CD14-positive monocyte (primary cell): ENCODE measurements at regions not wholly inside any gene's neighbourhood (a gene's known extent, or its start where the extent isn't known, plus 50 kb on each side); places are given as distances from the start of the nearest gene placed in this dataset.

Source experiments
- DNase-seq, 3 donors: peaks; one replicate each; pipeline ENCODE4 v3.0.0-alpha.2; 2011 to 2022
- H2AFZ ChIP-seq: 2 replicates; pipeline ENCODE4 v1.6.0; 2012; ENCODE audit warnings: mild to moderate bottlenecking, low read depth, low read length, inconsistent platforms; ENCODE audit not compliant: insufficient read depth, poor library complexity, severe bottlenecking
- H3K27ac ChIP-seq, 2 donors: 1 replicate in 1 of 2; 2 replicates in 1 of 2; pipeline ENCODE4 v1.5.1; 2012 to 2013; ENCODE audit warnings: low read length in 2 of 2, control low read depth in 1 of 2, inconsistent platforms in 1 of 2, low read depth in 1 of 2, mild to moderate bottlenecking in 1 of 2
- H3K27me3 ChIP-seq, 2 donors: one replicate each; pipeline versions ENCODE4 v1.6.0 to v1.6.1; 2011 to 2013; ENCODE audit warnings: low read length in 2 of 2; ENCODE audit not compliant: control insufficient read depth in 2 of 2, insufficient read depth in 2 of 2
- H3K36me3 ChIP-seq, 2 donors: replicated peaks in 1 of 2; 1 replicate in 1 of 2; 2 replicates in 1 of 2; pipeline versions ENCODE4 v1.5.1 to v1.6.1; 2012 to 2013; ENCODE audit warnings: low read length in 2 of 2, control low read depth in 1 of 2, inconsistent platforms in 1 of 2, mild to moderate bottlenecking in 1 of 2; ENCODE audit not compliant: insufficient read depth in 2 of 2, control insufficient read depth in 1 of 2
- H3K4me1 ChIP-seq, 2 donors: 1 replicate in 1 of 2; 2 replicates in 1 of 2; pipeline versions ENCODE4 v1.5.1 to v1.6.1; 2012 to 2013; ENCODE audit warnings: low read length in 2 of 2, control low read depth in 1 of 2, inconsistent platforms in 1 of 2, mild to moderate bottlenecking in 1 of 2, moderate library complexity in 1 of 2; ENCODE audit not compliant: insufficient read depth in 2 of 2, control insufficient read depth in 1 of 2
- H3K4me2 ChIP-seq: replicated peaks from 2 replicates; pipeline ENCODE3; 2012; ENCODE audit warnings: low read length, moderate library complexity, mild to moderate bottlenecking; ENCODE audit not compliant: poor library complexity, severe bottlenecking; ENCODE audit errors: extremely low read depth
- H3K4me3 ChIP-seq, 3 experiments: fragments of 200-600 bp in 1 of 3; sonication (generic) in 1 of 3; replicated peaks in 1 of 3; 1 replicate in 2 of 3; 2 replicates in 1 of 3; pipeline ENCODE4 v1.5.1; 2011 to 2013; ENCODE audit warnings: low read length in 3 of 3, mild to moderate bottlenecking in 3 of 3, control low read depth in 2 of 3, low read depth in 2 of 3, inconsistent platforms in 1 of 3, moderate library complexity in 1 of 3
- H3K79me2 ChIP-seq: 2 replicates; pipeline ENCODE4 v1.6.0; 2012; ENCODE audit warnings: mild to moderate bottlenecking, control low read depth, inconsistent platforms, low read length, moderate library complexity; ENCODE audit not compliant: insufficient read depth
- H3K9ac ChIP-seq: 2 replicates; pipeline ENCODE4 v1.6.0; 2017; ENCODE audit warnings: low read length, mild to moderate bottlenecking; ENCODE audit not compliant: insufficient read depth, poor library complexity, severe bottlenecking
- H3K9me3 ChIP-seq, 2 donors: replicated peaks in 1 of 2; 1 replicate in 1 of 2; 2 replicates in 1 of 2; pipeline versions ENCODE4 v1.5.1 to v1.6.1; 2012 to 2013; ENCODE audit warnings: low read length in 2 of 2, control low read depth in 1 of 2; ENCODE audit not compliant: control insufficient read depth in 1 of 2, insufficient read depth in 1 of 2
- H4K20me1 ChIP-seq: 2 replicates; pipeline ENCODE4 v1.6.0; 2012; ENCODE audit warnings: mild to moderate bottlenecking, low read length, control low read depth, moderate library complexity; ENCODE audit not compliant: insufficient read depth
- H3K27ac Mint-ChIP-seq, 7 donors: one replicate each; pipeline ENCODE4 v1.8.0; 2020; ENCODE audit warnings: mild to moderate bottlenecking in 7 of 7, mixed read lengths in 7 of 7, moderate library complexity in 6 of 7, inconsistent platforms in 2 of 7
- H3K27me3 Mint-ChIP-seq, 3 donors: one replicate each; pipeline ENCODE4 v1.8.0; 2021 to 2022; ENCODE audit warnings: low read depth in 3 of 3, mild to moderate bottlenecking in 3 of 3, mixed read lengths in 3 of 3, moderate library complexity in 3 of 3, inconsistent platforms in 1 of 3
- H3K36me3 Mint-ChIP-seq, 2 donors: one replicate each; pipeline ENCODE4 v1.8.0; 2020; ENCODE audit warnings: mixed read lengths in 2 of 2, inconsistent platforms in 1 of 2, mild to moderate bottlenecking in 1 of 2
- H3K4me1 Mint-ChIP-seq: one replicate; pipeline ENCODE4 v1.8.0; 2020; ENCODE audit warnings: mild to moderate bottlenecking, mixed read lengths
- H3K4me3 Mint-ChIP-seq, 2 donors: one replicate each; pipeline ENCODE4 v1.8.0; 2020; ENCODE audit warnings: mild to moderate bottlenecking in 2 of 2, mixed read lengths in 2 of 2, moderate library complexity in 1 of 2
- H3K9me3 Mint-ChIP-seq, 7 donors: one replicate each; pipeline ENCODE4 v1.8.0; 2020 to 2022; ENCODE audit warnings: mixed read lengths in 7 of 7, mild to moderate bottlenecking in 6 of 7, moderate library complexity in 6 of 7, inconsistent platforms in 2 of 7
- WGBS: methylation state at CpG from one replicate; pipeline ENCODE4 v1.1.5; 2013; ENCODE audit warnings: missing lambda C conversion rate; ENCODE audit not compliant: insufficient coverage; 5-methylcytosine and 5-hydroxymethylcytosine counted together
- intact Hi-C, 2 donors: fragments of 100-400 bp; cut with micrococcal nuclease; formaldehyde crosslinking; loops; one replicate each; pipeline versions ENCODE4 v1.15.0 to v1.15.1; 2023
- TF ChIP-seq, protein P1 (sequence below): fragments of 200-600 bp; IDR thresholded peaks from one replicate; pipeline ENCODE4 v1.8.0; 2022; ENCODE audit warnings: antibody characterized with exemption, mild to moderate bottlenecking

DNA sequence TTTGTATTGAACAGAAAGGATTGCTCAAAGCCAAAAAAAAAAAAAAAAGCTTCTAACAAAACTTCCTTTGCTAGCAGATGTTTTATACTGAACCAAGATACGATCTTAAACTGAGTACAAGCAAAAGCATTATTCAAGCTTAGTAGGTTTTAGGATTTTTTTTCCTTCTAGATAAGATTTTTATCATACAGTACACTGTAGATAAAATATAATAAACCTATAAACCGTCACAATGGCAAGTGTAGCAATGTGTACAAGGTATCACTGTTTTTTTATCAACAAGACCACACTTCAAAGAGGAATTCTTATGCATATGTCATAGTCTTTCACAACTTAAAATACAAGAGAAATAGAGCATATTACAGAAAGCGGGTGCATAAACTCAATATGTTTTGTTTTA, 56.5 kb upstream of the TRPM3 start:
- no peak overlapping the region for H3K4me3 Mint-ChIP-seq
- intact Hi-C loops: no loop called here
- WGBS: no CpG with 5 or more reads among the region's 3 CpGs

DNA sequence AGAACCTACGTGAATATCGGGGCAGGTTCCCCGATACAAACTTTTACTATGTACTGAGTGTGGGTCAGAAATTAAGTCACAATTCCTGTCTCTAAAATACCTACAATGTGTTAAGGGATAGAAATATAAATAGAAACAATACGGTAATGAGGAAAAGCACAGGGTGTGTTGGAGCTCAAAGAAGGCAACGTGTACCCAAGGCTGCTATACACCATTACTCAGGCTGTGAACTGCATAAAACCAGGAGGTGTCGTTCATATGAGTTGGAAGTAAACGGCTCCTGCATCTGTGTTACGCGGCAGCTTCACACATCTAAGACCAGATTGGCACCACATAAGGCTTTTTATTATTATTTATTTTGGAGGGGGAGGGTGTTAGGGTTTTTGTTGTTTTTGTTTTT, 50.1 kb upstream of the TRPM3 start:
- Mint-ChIP-seq H3K4me3 (no peak overlapping the region), H3K36me3 (no peaks in the 10 kb centered on the region), H3K27me3 (peaks cover 1% of the 10 kb centered on the region in 3 donors), H3K4me1 (no peaks in the 10 kb centered on the region), H3K9me3 (peaks cover 2 to 10% (median 5%) of the 10 kb centered on the region in 7 donors), H3K27ac (no peak overlapping the region)
- TF ChIP-seq, protein P1, sequence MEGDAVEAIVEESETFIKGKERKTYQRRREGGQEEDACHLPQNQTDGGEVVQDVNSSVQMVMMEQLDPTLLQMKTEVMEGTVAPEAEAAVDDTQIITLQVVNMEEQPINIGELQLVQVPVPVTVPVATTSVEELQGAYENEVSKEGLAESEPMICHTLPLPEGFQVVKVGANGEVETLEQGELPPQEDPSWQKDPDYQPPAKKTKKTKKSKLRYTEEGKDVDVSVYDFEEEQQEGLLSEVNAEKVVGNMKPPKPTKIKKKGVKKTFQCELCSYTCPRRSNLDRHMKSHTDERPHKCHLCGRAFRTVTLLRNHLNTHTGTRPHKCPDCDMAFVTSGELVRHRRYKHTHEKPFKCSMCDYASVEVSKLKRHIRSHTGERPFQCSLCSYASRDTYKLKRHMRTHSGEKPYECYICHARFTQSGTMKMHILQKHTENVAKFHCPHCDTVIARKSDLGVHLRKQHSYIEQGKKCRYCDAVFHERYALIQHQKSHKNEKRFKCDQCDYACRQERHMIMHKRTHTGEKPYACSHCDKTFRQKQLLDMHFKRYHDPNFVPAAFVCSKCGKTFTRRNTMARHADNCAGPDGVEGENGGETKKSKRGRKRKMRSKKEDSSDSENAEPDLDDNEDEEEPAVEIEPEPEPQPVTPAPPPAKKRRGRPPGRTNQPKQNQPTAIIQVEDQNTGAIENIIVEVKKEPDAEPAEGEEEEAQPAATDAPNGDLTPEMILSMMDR: no peak
- DNase-seq: no peak
- intact Hi-C loops: no loop called here
- no peaks in the 10 kb centered on the region for H3K27me3 ChIP-seq
- no peaks in the 10 kb centered on the region for H3K36me3 ChIP-seq
- H3K4me1 ChIP-seq: no peaks in the 10 kb centered on the region
- no peak overlapping the region for H3K4me2 ChIP-seq
- H3K27ac ChIP-seq: no peak overlapping the region
- 80% methylated on average over 1 of the region's 9 CpGs for whole genome bisulfite sequencing
- no peaks in the 10 kb centered on the region for H3K9me3 ChIP-seq
- H3K4me3 ChIP-seq: no peak overlapping the region
- H2AFZ ChIP-seq: no peak overlapping the region
- H3K79me2 ChIP-seq: no peaks in the 10 kb centered on the region
- H4K20me1 ChIP-seq: no peaks in the 10 kb centered on the region
- H3K9ac ChIP-seq: no peak overlapping the region

More for the DNA sequence above, 56.5 kb upstream of the TRPM3 start:
- Mint-ChIP-seq H3K9me3 (peaks cover 0 to 3% (median 2%) of the 10 kb centered on the region in 7 donors), H3K36me3 (no peaks in the 10 kb centered on the region), H3K4me1 (no peaks in the 10 kb centered on the region), H3K27ac (no peak overlapping the region), H3K27me3 (peaks cover 0 to 2% (median 0%) of the 10 kb centered on the region in 3 donors)
- Histone ChIP-seq H3K27me3 (no peaks in the 10 kb centered on the region), H3K4me2 (no peak overlapping the region), H4K20me1 (no peaks in the 10 kb centered on the region), H3K79me2 (no peaks in the 10 kb centered on the region), H3K9ac (no peak overlapping the region), H3K4me1 (no peaks in the 10 kb centered on the region), H3K4me3 (no peak overlapping the region), H3K9me3 (no peaks in the 10 kb centered on the region), H3K27ac (no peak overlapping the region), H3K36me3 (no peaks in the 10 kb centered on the region), H2AFZ (no peak overlapping the region)
- TF ChIP-seq, protein P1: no peak
- DNase-seq: no peak
